Activated naive CD4-positive, alpha-beta T cell treated with anti-CD3 and anti-CD28 coated beads for 36 hours (primary cell): ENCODE measurements at regions not wholly inside any gene's neighbourhood (a gene's known extent, or its start where the extent isn't known, plus 50 kb on each side); places are given as distances from the start of the nearest gene placed in this dataset.

Experiments
- CTCF ChIA-PET: fragments of 350-600 bp; sonication (Branson Sonifier 250); formaldehyde crosslinking; loops from one replicate; lab custom pipeline; 2021; ENCODE audit warnings: antibody characterized with exemption; lab: Charles Lee
- DNase-seq: peaks from one replicate; pipeline ENCODE4 v3.0.0-alpha.2; 2020
- H3K27ac Mint-ChIP-seq: one replicate; pipeline ENCODE4 v1.8.0; 2021; ENCODE audit warnings: mild to moderate bottlenecking, mixed read lengths
- H3K27me3 Mint-ChIP-seq: one replicate; pipeline ENCODE4 v1.8.0; 2021; ENCODE audit warnings: low read depth, mixed read lengths
- H3K36me3 Mint-ChIP-seq: one replicate; pipeline ENCODE4 v1.8.0; 2021; ENCODE audit warnings: low read depth, mixed read lengths
- H3K4me1 Mint-ChIP-seq: one replicate; pipeline ENCODE4 v1.8.0; 2021; ENCODE audit warnings: low read depth, mixed read lengths
- H3K4me3 Mint-ChIP-seq: one replicate; pipeline ENCODE4 v1.8.0; 2021; ENCODE audit warnings: mild to moderate bottlenecking, moderate library complexity, mixed read lengths
- H3K9me3 Mint-ChIP-seq: one replicate; pipeline ENCODE4 v1.8.0; 2021; ENCODE audit warnings: mixed read lengths
- intact Hi-C: fragments of 100-400 bp; cut with micrococcal nuclease; formaldehyde crosslinking; loops from one replicate; pipeline ENCODE4 v1.15.1; 2023

DNA sequence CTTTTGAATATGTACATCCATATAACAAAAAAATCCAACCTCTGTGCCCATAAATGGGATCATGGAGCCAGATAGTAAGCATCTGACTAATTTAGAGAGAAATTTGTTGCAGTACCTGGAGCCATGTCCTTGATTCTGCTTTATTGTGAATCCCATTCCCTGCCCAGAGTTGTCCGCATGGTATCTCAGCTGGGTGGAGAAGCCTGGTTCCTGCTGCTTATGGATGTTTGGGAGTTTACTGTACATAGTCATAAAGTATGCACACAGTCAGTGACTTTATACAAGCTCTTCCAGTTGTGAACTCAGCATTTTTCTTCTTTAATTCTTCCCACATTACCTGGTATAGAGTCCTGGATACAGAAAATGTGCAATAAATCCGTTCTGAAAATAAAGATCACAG, 346.0 kb downstream of the FIGN start:
- Mint-ChIP-seq H3K4me3 (no peak overlapping the region), H3K27me3 (no peaks in the 10 kb centered on the region)

DNA sequence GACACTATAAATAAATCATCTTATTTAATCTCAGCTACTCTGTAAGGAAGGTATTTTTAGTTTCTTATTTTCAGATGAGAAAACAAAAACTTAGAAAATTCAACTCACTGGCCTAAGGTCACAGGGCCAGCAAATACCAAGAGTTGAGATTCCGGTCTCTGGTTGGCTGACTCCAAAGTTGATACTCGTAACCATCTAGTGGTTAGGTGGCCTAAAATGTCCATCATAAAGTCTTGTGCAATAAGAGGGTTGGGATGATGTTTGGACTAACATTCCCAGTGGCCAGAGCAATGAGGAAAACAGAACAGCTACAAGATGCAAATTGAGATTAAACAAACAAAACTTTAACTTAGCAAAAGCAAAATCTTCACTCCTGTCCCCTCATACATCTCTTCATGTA, 360.3 kb downstream of the FIGN start:
- CTCF ChIA-PET, result no interaction called here
- H3K36me3 Mint-ChIP-seq, result no peaks in the 10 kb centered on the region
- intact Hi-C loops, result no loop called here
- H3K27me3 Mint-ChIP-seq, result no peaks in the 10 kb centered on the region
- H3K4me3 Mint-ChIP-seq, result no peak overlapping the region
- no peak overlapping the region for H3K27ac Mint-ChIP-seq
- DNase-seq, result no peak
- no peaks in the 10 kb centered on the region for H3K9me3 Mint-ChIP-seq
- H3K4me1 Mint-ChIP-seq, result no peaks in the 10 kb centered on the region

More for the DNA sequence above, 346.0 kb downstream of the FIGN start:
- intact Hi-C loops, result no loop called here
- no peaks in the 10 kb centered on the region for H3K36me3 Mint-ChIP-seq
- no peak for DNase-seq
- CTCF ChIA-PET, result no interaction called here
- no peaks in the 10 kb centered on the region for H3K4me1 Mint-ChIP-seq
- no peaks in the 10 kb centered on the region for H3K9me3 Mint-ChIP-seq
- H3K27ac Mint-ChIP-seq, result no peak overlapping the region

DNA sequence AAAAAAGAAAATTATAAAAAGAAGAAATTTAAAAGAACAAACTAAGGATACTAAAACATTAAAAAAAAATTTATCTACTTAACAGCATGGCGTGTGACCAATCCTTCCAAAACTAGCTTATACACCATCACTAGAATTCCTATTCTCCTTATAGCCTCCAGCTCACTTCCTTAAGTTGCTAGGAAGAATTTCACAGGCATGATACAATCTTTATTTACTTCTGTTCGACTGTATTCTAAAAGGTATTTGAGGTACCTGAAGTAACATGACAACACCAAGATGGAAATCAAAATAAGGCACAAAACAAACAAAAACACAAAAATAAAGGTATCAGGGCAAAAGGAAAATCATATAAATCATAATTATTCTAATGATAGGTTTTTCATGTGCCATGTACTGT, 360.7 kb downstream of the FIGN start:
- Mint-ChIP-seq H3K27ac (no peak overlapping the region), H3K27me3 (no peaks in the 10 kb centered on the region), H3K36me3 (no peaks in the 10 kb centered on the region), H3K9me3 (no peaks in the 10 kb centered on the region), H3K4me1 (no peaks in the 10 kb centered on the region), H3K4me3 (no peak overlapping the region)
- CTCF ChIA-PET, result no interaction called here
- intact Hi-C loops, result no loop called here
- no peak for DNase-seq

DNA sequence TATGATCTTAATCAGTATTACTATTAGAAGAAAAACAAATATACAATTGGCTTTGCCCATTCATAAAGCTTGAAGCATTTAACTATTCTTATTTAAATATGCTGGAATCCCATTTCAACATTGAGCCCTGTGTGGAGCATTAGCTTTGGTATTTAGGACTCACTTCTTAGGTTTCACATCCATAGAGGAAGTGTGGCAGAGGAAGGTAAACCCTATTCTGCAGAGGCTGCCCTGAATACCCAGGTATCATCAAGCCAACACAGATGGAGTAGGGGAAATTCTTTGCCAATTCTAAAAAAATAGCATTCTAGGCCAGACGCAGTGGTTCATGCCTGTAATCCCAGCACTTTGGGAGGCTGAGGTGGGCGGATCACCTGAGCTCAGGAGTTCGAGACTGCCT, 361.5 kb downstream of the FIGN start:
- Mint-ChIP-seq H3K4me3 (no peak overlapping the region), H3K36me3 (no peaks in the 10 kb centered on the region), H3K4me1 (no peaks in the 10 kb centered on the region), H3K9me3 (no peaks in the 10 kb centered on the region), H3K27ac (no peak overlapping the region), H3K27me3 (no peaks in the 10 kb centered on the region)
- CTCF ChIA-PET, result interaction anchor here (0.6 kb wide), 1 partner anchor 206 kb away, joined by 4 read pairs; no protein-coding TSS in a partner anchor
- intact Hi-C loops, result no loop called here
- no peak for DNase-seq

DNA sequence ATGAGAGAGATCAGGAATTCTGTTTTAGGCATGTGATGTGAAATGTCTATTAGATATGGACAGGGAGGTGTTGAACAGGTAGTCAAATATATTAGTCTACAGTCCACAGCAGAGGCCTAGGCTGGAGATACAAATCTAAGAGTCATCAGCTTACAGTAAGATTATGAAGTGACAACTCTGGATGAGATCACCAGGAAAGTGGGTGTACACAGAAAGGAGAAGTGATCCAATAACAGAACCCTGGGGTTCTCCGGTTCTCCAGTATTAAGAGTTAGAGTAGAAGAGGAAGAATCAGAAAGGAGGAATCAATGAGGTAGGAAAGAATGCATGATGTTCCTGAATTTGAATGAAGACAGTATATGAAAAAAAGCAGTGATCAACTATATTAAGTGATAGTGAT, 362.3 kb downstream of the FIGN start:
- Mint-ChIP-seq H3K4me1 (no peaks in the 10 kb centered on the region), H3K36me3 (no peaks in the 10 kb centered on the region), H3K27ac (no peak overlapping the region), H3K9me3 (no peaks in the 10 kb centered on the region), H3K4me3 (no peak overlapping the region), H3K27me3 (no peaks in the 10 kb centered on the region)
- intact Hi-C loops, result no loop called here
- CTCF ChIA-PET, result no interaction called here
- DNase-seq, result no peak

DNA sequence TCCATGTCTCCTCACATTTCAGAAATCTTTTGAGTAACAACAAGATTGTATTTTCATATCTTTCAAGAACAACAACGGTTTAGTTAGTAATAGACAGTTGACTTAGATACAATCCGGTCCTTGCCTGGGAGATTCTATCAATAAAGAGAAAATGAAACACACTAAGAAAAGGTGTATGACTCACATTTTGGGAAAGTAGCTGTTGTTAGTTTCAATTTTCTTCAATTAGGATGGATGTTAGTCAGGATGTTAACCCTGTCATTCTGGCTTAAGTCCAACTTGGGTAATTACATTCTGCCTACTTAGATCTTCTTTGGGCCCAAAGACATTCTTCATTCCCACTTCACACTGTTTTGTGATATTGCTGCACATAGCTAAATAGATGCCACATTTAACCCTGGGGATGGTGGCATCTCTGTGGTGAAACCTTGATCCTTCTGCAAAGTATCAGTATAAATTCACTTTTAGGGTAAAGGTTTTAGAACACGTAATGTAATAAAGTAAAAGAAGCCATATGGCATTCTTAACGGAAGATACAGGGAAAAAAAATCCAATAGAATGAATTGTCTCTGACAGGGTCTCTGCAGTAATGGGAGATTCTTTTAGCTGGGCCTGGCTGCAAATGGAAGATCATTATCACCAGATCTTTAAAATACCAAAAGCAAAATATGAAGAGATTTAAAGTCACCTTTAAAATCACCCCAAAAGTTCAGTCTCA, 365.5 kb downstream of the FIGN start:
- Mint-ChIP-seq H3K4me3 (no peak overlapping the region), H3K27me3 (no peaks in the 10 kb centered on the region), H3K4me1 (no peaks in the 10 kb centered on the region), H3K9me3 (no peaks in the 10 kb centered on the region), H3K36me3 (no peaks in the 10 kb centered on the region), H3K27ac (no peak overlapping the region)
- intact Hi-C loops, result no loop called here
- no peak for DNase-seq
- CTCF ChIA-PET, result no interaction called here

DNA sequence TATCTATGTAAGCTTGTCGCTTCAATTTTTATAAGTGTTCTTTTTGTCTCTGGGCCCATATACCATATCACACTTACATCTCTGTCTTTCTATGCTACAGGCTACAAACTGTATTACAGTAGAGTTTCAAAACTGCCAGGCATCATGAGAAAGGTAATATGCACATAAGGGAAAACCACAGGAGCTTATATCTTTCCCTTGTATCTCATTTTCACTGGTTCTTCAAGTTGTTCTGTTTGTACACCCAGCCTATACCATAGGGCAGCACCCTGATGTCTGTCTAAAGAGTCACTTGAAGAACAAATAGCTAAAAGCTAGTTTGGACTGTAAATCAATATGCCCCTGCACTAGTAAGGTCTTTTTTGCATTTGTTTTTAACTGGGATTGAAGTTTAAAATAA, 366.7 kb downstream of the FIGN start:
- Mint-ChIP-seq H3K4me1 (no peaks in the 10 kb centered on the region), H3K4me3 (no peak overlapping the region), H3K27me3 (no peaks in the 10 kb centered on the region), H3K27ac (no peak overlapping the region), H3K36me3 (no peaks in the 10 kb centered on the region), H3K9me3 (no peaks in the 10 kb centered on the region)
- no peak for DNase-seq
- intact Hi-C loops, result no loop called here
- CTCF ChIA-PET, result no interaction called here

DNA sequence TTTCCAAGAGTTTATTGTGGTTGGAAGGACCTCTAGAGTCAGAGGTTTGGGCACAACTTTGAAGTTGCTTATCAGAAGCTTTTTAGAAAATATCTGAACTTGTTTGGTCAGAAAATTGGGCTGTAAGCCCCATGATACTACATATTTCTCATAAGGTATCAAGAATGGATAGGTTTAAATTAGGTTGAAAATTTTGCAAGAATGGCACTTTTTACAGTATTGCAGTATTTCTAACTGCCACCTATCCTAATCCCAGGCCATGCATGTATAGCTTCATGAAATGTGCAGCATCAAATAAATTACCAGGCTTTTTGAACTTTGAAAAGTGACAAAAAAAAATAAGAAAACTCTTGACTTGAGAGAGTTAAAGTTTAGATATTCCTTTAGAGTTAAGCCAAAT, 367.2 kb downstream of the FIGN start:
- no peaks in the 10 kb centered on the region for H3K27me3 Mint-ChIP-seq
- H3K4me3 Mint-ChIP-seq, result no peak overlapping the region
- no peaks in the 10 kb centered on the region for H3K36me3 Mint-ChIP-seq
- H3K4me1 Mint-ChIP-seq, result no peaks in the 10 kb centered on the region
- no peak overlapping the region for H3K27ac Mint-ChIP-seq
- H3K9me3 Mint-ChIP-seq, result no peaks in the 10 kb centered on the region
- intact Hi-C loops, result no loop called here
- CTCF ChIA-PET, result interaction anchor here (0.6 kb wide), 1 partner anchor 1348 kb away, joined by 4 read pairs; no protein-coding TSS in a partner anchor
- no peak for DNase-seq

DNA sequence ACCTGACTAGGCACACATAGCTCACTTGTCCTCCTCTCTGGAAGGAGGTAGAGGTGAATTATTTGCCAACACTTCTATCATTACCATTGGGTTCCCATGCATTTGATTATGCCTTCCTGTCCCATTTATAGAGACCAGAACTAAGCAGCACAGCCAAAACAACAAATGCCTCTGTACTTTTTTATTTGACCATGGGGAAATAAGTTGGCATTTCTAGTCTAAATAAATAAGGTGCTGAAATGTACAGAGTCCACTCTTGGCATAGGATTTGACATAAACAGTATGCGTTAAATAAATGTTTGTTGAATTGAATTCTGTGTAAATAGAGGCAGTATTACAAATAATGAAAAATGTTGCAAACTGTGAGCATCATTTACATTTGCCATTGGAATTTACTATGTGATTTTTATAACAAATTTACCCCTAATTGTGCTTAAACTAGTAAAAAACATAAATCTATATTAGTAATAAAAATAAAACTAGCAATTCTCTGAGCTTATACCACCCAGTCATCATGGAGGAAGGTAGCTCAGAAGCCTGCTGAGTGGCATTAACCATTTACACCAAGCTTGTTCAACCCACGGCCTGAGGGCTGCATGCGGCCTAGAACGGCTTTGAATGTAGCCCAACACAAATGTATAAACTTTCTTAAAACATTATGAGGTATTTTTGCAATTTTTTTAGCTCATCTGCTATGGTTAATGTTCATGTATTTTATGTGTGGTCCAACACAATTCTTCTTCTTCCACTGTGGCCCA, 367.8 kb downstream of the FIGN start:
- H3K9me3 Mint-ChIP-seq, result peaks cover under 1% of the 10 kb centered on the region
- no peak for DNase-seq
- no peaks in the 10 kb centered on the region for H3K36me3 Mint-ChIP-seq
- H3K4me1 Mint-ChIP-seq, result no peaks in the 10 kb centered on the region
- no peak overlapping the region for H3K27ac Mint-ChIP-seq
- H3K4me3 Mint-ChIP-seq, result no peak overlapping the region
- CTCF ChIA-PET, result interaction anchor here (0.6 kb wide), 1 partner anchor 1348 kb away, joined by 4 read pairs; no protein-coding TSS in a partner anchor
- H3K27me3 Mint-ChIP-seq, result no peaks in the 10 kb centered on the region
- intact Hi-C loops, result no loop called here

DNA sequence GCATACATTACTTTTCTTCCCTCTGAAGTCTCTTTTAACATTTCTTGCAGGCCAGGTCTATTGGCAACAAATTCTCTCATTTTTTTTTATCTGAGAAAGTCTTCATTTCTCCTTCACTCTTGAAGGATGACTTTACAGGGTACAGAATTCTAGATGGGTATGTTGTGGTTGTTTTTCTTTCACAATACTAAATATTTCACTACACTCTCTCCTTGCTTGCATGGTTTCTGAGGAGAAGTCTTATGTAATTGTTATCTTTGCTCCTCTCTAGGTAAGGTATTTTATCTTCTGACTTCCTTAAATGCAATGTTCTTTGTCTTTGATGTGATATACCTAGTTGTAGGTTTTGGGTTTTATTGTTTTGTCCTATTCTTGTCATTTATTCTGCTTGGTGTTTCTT, 371.1 kb downstream of the FIGN start:
- Mint-ChIP-seq H3K4me1 (no peaks in the 10 kb centered on the region), H3K4me3 (no peak overlapping the region), H3K27me3 (no peaks in the 10 kb centered on the region), H3K9me3 (peaks cover 3% of the 10 kb centered on the region), H3K36me3 (no peaks in the 10 kb centered on the region), H3K27ac (no peak overlapping the region)
- DNase-seq, result no peak
- intact Hi-C loops, result no loop called here
- CTCF ChIA-PET, result no interaction called here

DNA sequence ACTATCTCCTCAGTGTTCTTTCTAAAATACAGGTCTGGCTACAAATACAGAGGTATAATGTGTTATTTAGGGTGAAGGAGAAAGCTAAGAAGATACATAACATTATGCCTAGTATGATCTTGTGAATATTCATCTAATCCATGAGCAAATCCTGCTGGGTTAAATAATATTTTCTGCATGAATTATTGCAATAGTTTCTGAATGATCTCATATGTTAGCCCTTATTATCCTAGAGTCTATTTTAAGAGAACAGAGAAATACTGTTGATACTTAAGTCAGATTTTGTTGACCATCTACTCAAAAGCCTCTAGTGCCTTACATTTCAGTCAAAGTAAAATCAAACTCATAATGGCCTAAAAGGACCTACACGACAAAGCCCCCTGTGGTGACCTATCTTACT, 382.3 kb downstream of the FIGN start:
- CTCF ChIA-PET, result interaction anchor here (0.6 kb wide), 1 partner anchor 198 kb away, joined by 3 read pairs; no protein-coding TSS in a partner anchor
- Mint-ChIP-seq H3K27me3 (peaks cover 3% of the 10 kb centered on the region), H3K4me1 (no peaks in the 10 kb centered on the region), H3K4me3 (no peak overlapping the region), H3K36me3 (no peaks in the 10 kb centered on the region), H3K9me3 (no peaks in the 10 kb centered on the region), H3K27ac (no peak overlapping the region)
- intact Hi-C loops, result no loop called here
- DNase-seq, result no peak

DNA sequence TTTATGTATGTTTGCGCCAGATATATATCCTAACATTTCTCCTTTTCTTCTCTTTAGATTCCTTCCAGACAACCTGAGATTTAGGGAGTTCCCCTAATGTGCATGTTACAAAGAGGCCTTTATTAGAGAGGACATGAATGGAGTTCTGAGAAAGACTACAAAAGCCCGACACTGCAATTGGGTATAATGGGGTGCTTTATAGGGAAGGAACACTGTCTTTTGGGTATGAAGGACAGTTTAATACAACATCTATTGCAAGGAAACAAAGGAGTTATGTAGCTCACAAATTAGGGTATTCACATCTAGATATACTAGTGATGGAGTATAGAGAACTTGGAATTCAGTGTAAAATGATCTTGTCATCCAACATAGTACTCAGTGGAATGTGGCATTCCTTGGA, 383.8 kb downstream of the FIGN start:
- H3K27ac Mint-ChIP-seq, result no peak overlapping the region
- no peak overlapping the region for H3K4me3 Mint-ChIP-seq
- intact Hi-C loops, result loop anchor here (2.0 kb wide), 1 partner anchor 705 kb away; no protein-coding TSS in a partner anchor
- H3K27me3 Mint-ChIP-seq, result peaks cover 3% of the 10 kb centered on the region
- CTCF ChIA-PET, result no interaction called here
- H3K4me1 Mint-ChIP-seq, result no peaks in the 10 kb centered on the region
- H3K36me3 Mint-ChIP-seq, result no peaks in the 10 kb centered on the region
- no peaks in the 10 kb centered on the region for H3K9me3 Mint-ChIP-seq
- no peak for DNase-seq

DNA sequence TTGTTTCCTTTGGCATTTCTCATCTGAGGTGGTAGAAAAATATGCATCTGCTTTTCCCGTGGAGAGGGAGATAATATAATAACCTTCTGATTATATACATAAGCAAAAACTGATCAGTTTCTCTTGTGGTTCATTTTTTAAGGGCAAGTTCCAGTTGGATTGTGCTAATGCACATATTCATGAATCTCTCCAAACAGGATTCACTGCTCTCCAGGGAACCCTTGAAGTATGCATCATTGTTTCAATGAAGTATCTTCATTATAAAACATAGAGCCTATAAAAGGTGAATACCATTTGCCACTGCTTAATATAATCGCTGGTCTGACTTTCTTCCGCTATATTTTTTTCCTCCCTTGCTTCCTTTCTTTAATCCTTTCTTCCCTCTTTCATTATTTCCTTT, 384.7 kb downstream of the FIGN start:
- Mint-ChIP-seq H3K27ac (no peak overlapping the region), H3K36me3 (no peaks in the 10 kb centered on the region), H3K4me1 (no peaks in the 10 kb centered on the region), H3K4me3 (no peak overlapping the region), H3K27me3 (peaks cover 3% of the 10 kb centered on the region), H3K9me3 (no peaks in the 10 kb centered on the region)
- intact Hi-C loops, result loop anchor here (2.0 kb wide), 1 partner anchor 706 kb away; no protein-coding TSS in a partner anchor
- CTCF ChIA-PET, result no interaction called here
- DNase-seq, result no peak
